BE2C (cell line): ENCODE measurements at regions not wholly inside any gene's neighbourhood (a gene's known extent, or its start where the extent isn't known, plus 50 kb on each side); places are given as distances from the start of the nearest gene placed in this dataset.

Source experiments
- DNase-seq: peaks from one replicate; pipeline ENCODE4 v3.0.0-alpha.2; 2020
- H3K27me3 ChIP-seq: fragments of 250-450 bp; sonication (Bioruptor Pico); 2 replicates; pipeline ENCODE4 v1.5.1; 2020; ENCODE audit warnings: mild to moderate bottlenecking
- H3K36me3 ChIP-seq: fragments of 250-450 bp; sonication (Bioruptor Pico); 2 replicates; pipeline ENCODE4 v1.5.1; 2020; ENCODE audit warnings: mild to moderate bottlenecking
- H3K4me1 ChIP-seq: fragments of 250-450 bp; sonication (Bioruptor Pico); 2 replicates; pipeline ENCODE4 v1.5.1; 2020
- H3K4me3 ChIP-seq: 2 replicates; pipeline ENCODE4 v1.5.1; 2011; ENCODE audit warnings: low read depth, low read length
- H3K9me3 ChIP-seq: fragments of 250-450 bp; sonication (Bioruptor Pico); 2 replicates; pipeline ENCODE4 v1.5.1; 2020
- TF ChIP-seq, protein P1 (sequence below): IDR thresholded peaks from 2 replicates; pipeline ENCODE4 v1.5.1; 2012; ENCODE audit warnings: mild to moderate bottlenecking, low read depth, low read length

DNA sequence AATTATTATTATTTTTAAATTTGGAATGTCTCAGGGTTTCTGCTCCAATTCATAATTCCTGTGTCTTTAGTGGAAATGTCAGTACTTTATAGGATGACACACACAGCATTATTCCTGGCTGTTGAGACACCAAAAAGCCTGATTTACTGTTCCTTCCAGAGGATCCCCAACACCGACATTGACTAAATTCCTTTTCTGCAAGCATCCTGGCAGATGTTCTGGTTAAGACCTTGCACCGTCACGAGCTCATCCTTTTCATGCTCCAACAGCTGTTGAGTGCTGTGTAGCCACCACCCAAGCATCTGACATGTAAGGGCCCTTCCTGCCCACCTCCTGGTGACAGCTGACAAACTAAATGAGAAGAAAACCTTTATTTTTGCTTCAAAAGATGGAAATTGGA lies 284.3 kb upstream of the SULF2 start:
- DNase-seq, result no peak
- no peaks in the 10 kb centered on the region for H3K4me1 ChIP-seq
- H3K27me3 ChIP-seq, result no peaks in the 10 kb centered on the region
- H3K36me3 ChIP-seq, result no peaks in the 10 kb centered on the region
- H3K9me3 ChIP-seq, result no peaks in the 10 kb centered on the region
- TF ChIP-seq, protein P1, sequence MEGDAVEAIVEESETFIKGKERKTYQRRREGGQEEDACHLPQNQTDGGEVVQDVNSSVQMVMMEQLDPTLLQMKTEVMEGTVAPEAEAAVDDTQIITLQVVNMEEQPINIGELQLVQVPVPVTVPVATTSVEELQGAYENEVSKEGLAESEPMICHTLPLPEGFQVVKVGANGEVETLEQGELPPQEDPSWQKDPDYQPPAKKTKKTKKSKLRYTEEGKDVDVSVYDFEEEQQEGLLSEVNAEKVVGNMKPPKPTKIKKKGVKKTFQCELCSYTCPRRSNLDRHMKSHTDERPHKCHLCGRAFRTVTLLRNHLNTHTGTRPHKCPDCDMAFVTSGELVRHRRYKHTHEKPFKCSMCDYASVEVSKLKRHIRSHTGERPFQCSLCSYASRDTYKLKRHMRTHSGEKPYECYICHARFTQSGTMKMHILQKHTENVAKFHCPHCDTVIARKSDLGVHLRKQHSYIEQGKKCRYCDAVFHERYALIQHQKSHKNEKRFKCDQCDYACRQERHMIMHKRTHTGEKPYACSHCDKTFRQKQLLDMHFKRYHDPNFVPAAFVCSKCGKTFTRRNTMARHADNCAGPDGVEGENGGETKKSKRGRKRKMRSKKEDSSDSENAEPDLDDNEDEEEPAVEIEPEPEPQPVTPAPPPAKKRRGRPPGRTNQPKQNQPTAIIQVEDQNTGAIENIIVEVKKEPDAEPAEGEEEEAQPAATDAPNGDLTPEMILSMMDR, result no peak
- H3K4me3 ChIP-seq, result no peak overlapping the region

DNA sequence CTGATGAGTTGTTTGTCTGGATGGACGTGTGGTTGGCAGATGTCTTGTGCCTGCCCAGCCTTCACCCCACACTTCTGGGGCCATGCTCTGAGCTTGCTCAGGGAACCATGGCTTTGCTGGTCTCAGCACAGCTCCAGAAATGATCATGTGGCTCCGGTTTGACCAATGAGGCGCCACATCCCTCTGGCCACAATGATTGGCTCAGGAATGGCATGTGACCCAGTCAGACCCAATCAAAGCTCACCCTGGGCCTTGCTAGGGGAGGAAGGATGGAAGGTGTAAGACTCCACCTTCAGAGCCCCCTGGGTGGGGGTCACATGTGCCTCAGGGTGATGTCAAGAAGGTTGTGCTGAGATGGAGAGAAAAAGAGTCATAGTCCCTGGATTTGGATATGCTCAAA lies 281.6 kb upstream of the SULF2 start:
- no peaks in the 10 kb centered on the region for H3K27me3 ChIP-seq
- H3K9me3 ChIP-seq, result no peaks in the 10 kb centered on the region
- TF ChIP-seq, protein P1, result no peak
- no peaks in the 10 kb centered on the region for H3K36me3 ChIP-seq
- H3K4me1 ChIP-seq, result no peaks in the 10 kb centered on the region
- DNase-seq, result no peak
- H3K4me3 ChIP-seq, result no peak overlapping the region

DNA sequence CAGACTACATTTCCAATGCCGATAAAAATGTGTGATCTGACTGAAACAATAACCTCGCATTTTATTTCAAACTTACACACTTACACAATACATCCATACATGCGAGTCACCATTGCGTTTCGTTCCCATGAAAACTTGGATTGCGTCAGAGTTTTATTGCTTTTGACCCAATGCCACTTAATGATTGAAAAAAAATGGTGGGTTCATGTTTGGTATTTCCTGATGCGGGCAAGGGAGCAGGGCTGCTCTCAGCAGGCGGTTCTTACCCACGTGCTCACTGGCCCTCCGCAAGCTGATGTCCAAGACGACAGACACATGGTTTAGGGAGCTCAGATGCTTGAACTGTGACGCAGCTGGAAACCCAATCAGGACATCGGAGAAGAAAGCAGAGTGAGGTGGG lies 281.0 kb upstream of the SULF2 start:
- TF ChIP-seq, protein P1, result no peak
- Histone ChIP-seq H3K27me3 (no peaks in the 10 kb centered on the region), H3K9me3 (no peaks in the 10 kb centered on the region), H3K4me1 (no peaks in the 10 kb centered on the region), H3K36me3 (no peaks in the 10 kb centered on the region), H3K4me3 (no peak overlapping the region)
- DNase-seq, result no peak

DNA sequence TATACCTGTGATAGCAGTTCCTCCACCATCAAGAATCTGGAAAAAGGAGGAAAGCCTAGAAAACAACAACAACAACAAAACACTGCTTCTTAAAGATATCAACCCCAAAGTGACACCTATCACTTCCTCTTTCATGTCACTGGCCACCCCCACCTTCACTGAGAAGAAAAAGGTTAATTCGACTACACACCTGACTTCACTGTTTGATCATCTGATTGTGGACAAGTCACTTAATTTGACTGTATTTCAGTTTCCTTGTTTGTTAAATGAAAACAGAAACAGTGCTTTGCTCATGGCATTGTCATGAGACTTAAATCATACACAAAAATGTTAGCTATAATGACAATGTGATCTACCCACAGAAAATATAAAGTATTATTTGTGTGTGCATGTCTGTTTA lies 280.6 kb upstream of the SULF2 start:
- no peaks in the 10 kb centered on the region for H3K9me3 ChIP-seq
- DNase-seq, result no peak
- no peaks in the 10 kb centered on the region for H3K4me1 ChIP-seq
- H3K4me3 ChIP-seq, result no peak overlapping the region
- TF ChIP-seq, protein P1, result no peak
- H3K27me3 ChIP-seq, result no peaks in the 10 kb centered on the region
- H3K36me3 ChIP-seq, result no peaks in the 10 kb centered on the region

DNA sequence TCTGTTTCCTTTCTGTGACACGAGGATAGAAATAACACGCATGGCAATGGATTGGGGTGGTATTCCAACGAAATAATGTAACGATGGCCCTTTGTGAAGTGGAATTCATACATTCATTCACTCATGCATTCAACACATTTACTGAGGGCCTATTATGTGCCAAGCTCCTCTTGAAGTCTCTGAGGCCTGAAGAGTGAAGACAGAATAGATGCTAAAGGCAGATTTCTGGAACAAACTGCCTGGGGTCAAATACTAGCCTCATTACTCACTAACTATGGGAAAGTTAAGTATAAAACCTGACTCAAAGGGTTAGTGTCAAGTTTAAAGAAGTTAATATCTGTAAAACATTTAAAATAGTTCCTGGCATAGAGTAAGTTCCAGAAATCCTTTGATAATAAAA lies 279.6 kb upstream of the SULF2 start:
- Histone ChIP-seq H3K9me3 (no peaks in the 10 kb centered on the region), H3K4me3 (no peak overlapping the region), H3K27me3 (no peaks in the 10 kb centered on the region), H3K4me1 (no peaks in the 10 kb centered on the region), H3K36me3 (no peaks in the 10 kb centered on the region)
- TF ChIP-seq, protein P1, result no peak
- DNase-seq, result no peak

DNA sequence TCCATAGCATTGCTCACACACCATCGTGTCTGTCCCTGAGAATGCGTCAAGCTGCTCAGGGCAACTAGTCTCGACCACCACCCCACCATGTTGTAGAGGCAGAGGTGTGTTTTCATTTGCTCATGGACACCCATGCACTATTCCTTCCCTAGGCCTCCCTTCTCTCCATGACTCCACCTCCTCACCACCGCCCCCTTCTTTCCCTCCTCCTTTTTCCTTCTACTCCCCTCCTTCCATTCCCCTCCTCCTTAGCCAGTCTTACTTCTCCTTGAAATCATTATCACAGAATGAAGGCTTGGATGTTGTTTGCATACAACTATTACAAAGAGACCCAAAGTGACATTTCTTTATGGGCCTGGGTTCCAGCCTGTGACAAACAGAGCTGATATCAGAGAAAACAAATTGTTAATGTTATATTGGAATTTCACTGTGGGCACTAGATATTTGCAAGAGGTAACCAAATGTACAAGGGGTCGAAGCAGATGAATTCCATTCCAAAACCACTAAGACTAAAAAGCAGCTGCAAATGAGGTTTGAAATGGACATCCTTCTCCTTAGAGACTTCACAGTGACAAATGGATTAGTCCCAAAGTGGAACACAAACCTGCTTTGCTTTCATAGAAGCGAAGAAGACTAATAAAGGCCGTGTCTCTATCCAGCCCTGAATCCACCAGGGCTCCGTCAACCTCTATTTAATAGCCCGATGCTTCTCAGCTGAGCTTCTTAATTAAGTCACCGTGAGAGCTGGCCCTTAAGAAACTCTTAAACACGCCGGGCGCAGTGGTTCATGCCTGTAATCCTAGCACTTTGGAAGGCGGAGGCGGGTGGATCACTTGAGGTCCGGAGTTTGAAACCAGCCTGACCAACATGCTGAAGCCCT lies 275.8 kb upstream of the SULF2 start:
- Histone ChIP-seq H3K4me1 (peaks cover 5% of the 10 kb centered on the region), H3K9me3 (0 out of 2 replicates have a peak, but pooled peaks cover 2% of the 10 kb centered on the region), H3K4me3 (no peak overlapping the region), H3K27me3 (no peaks in the 10 kb centered on the region), H3K36me3 (no peaks in the 10 kb centered on the region)
- no peak for DNase-seq
- TF ChIP-seq, protein P1, result no peak
